ENCODE measurements at regions not wholly inside any gene's neighbourhood (a gene's known extent, or its start where the extent isn't known, plus 50 kb on each side); places are given as distances from the start of the nearest gene placed in this dataset.
A peak's percentile ranks its signal among the peaks of the same experiment; 100 is the strongest.

DNA sequence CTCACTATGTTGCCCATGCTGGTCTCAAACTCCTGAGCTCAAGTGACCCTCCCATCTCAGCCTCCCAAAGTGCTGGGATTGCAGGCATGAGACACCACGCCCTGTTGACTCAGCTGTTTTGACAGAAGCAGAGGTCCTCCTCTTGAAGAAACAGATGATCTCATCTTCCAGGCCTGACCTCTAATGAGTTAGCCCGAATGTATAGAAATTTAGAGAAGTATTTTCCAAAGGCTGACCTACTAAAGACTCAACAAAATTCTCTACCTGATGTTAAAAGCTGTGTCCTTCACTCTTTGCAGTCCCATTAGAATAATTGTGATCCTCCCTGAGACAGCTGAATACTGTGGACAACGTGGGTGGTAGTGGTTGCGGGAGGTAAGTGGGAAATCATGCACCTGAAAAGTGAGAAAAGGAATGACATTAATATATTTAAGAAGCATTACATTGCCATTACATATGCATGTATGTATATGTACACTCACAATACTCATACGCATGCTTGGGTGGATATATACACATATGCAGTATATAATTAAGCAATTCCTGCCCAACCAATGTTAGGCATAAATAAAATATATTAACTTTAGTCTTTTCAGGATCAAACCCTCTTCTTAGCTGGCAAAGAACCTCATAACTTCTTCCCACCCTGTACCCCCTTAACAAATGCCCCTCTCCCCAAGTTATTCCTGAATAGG, 204.6 kb upstream of the NR2F2 start:
- H3K36me3 ChIP-seq (ENCODE audit: control insufficient read depth in 1 of 2, insufficient read depth in 2 of 2, low read length in 2 of 2), result no peaks in the 10 kb centered on the region
- H3K27ac ChIP-seq (ENCODE audit: low read length), result no peak overlapping the region
- H3K27me3 ChIP-seq (ENCODE audit: low read depth, low read length), result no peaks in the 10 kb centered on the region
- no peaks in the 10 kb centered on the region for H3K9me3 ChIP-seq (ENCODE audit: control insufficient read depth in 1 of 2, low read length in 2 of 2)
- no peak overlapping the region for H3K4me3 ChIP-seq (ENCODE audit: low read depth in 1 of 2, low read length in 2 of 2)
- H3K4me1 ChIP-seq (ENCODE audit: control insufficient read depth in 1 of 2, insufficient read depth in 2 of 2, low read length in 2 of 2), result no peaks in the 10 kb centered on the region

DNA sequence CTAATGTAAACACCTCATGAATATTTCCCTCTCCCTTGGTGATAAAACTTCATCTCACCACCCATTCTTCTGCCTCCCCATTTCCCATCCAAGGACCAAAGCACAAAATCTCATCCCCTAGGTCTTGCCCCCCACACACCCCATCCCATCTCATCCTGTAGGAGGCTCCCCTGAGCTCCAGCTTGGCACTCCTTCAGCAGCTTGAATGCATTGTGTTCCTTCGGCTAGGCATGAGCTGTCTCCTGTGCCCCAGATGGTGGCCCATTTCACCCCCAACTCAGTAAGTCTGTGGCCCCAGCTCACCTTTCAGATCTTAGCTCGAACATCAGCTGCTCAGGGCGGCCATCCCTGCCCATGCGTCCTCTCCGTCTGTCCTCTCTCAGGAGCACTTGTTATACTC, 203.6 kb upstream of the NR2F2 start:
- Histone ChIP-seq H3K36me3 (ENCODE audit: control insufficient read depth in 1 of 2, insufficient read depth in 2 of 2, low read length in 2 of 2) (no peaks in the 10 kb centered on the region), H3K4me1 (ENCODE audit: control insufficient read depth in 1 of 2, insufficient read depth in 2 of 2, low read length in 2 of 2) (no peaks in the 10 kb centered on the region), H3K4me3 (ENCODE audit: low read depth in 1 of 2, low read length in 2 of 2) (no peak overlapping the region), H3K27me3 (ENCODE audit: low read depth, low read length) (no peaks in the 10 kb centered on the region), H3K9me3 (ENCODE audit: control insufficient read depth in 1 of 2, low read length in 2 of 2) (no peaks in the 10 kb centered on the region), H3K27ac (ENCODE audit: low read length) (no peak overlapping the region)

DNA sequence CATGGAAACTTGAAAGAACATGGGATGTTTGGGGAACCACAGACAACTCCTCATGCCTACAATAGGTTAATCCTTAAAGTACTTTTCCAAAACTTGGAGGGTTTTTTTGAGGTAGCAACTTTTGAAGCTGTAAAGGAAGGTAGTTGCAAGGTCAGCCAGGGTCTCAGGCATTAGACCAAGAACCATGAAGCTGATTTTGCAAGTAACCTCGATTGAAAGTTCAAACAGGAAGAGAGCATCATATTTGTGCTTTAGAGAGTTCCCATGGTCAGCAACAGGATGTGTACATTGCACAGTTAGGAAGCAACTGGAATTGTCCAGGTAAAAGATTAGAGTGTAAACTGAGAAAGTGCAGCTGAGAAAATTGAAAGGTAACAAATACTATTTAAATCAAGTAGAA, 199.8 kb upstream of the NR2F2 start:
- Histone ChIP-seq H3K36me3 (ENCODE audit: control insufficient read depth in 1 of 2, insufficient read depth in 2 of 2, low read length in 2 of 2) (no peaks in the 10 kb centered on the region), H3K27ac (ENCODE audit: low read length) (no peak overlapping the region), H3K4me3 (ENCODE audit: low read depth in 1 of 2, low read length in 2 of 2) (no peak overlapping the region), H3K4me1 (ENCODE audit: control insufficient read depth in 1 of 2, insufficient read depth in 2 of 2, low read length in 2 of 2) (no peaks in the 10 kb centered on the region), H3K9me3 (ENCODE audit: control insufficient read depth in 1 of 2, low read length in 2 of 2) (no peaks in the 10 kb centered on the region), H3K27me3 (ENCODE audit: low read depth, low read length) (no peaks in the 10 kb centered on the region)

DNA sequence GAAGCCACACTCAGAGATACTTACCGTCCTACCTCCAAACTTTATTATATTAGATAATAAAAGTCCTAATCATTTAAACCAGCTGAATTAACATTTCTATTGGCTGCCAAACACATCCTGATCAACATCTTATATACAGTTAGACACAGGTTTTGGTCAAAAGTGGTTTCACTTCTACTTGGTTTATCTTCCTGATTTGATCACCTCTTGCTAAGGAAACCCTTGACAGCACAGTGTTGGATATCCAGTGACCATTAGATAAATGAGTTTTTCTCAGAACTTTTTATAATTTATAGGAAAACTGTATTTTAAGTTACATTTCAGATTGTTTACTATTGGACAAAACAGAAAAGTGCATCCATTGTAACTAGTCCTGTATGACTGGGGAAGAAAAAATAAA, 198.4 kb upstream of the NR2F2 start:
- Histone ChIP-seq H3K9me3 (ENCODE audit: control insufficient read depth in 1 of 2, low read length in 2 of 2) (no peaks in the 10 kb centered on the region), H3K36me3 (ENCODE audit: control insufficient read depth in 1 of 2, insufficient read depth in 2 of 2, low read length in 2 of 2) (no peaks in the 10 kb centered on the region), H3K4me3 (ENCODE audit: low read depth in 1 of 2, low read length in 2 of 2) (no peak overlapping the region)

DNA sequence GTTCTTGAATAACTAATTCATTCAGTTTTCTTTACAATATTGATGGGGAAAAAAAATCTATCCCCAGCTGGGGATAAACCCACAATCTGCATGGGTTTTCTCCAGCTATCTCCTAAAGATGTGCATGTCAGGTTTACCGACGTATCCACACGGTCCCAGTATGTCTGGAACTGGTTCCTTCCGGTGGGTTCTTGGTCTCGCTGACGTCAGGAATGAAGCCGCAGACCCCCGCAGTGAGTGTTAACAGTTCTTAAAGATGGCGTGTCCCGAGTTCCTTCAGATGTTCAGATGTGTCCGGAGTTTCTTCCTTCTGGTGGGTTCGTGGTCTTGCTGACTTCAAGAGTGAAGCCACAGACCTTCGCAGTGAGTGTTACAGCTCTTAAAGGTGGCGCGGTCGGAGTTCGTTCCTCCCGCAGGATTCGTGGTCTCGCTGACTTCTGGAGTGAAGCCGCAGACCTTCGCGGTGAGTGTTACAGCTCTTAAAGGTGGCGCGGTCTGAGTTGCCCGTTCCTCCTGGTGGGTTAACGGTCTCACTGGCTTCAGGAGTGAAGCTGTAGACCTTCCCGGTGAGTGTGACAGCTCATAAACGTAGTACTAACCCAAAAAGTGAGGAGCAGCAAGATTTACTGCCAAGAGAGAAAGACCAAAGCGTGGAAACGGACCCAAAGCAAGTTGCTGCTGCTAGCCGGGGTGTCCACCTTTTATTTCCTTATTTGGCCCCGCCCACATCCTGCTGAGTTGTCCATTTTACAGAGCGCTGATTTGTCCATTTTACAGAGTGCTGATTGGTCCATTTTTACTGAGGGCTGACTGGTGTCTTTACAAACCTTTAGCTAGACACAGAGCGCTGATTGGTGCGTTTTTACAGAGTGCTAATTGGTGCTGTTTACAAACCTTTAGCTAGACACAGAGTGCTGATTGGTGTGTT, 195.1 kb upstream of the NR2F2 start:
- Histone ChIP-seq H3K27ac (ENCODE audit: low read length) (no peak overlapping the region), H3K4me3 (ENCODE audit: low read depth in 1 of 2, low read length in 2 of 2) (no peak overlapping the region), H3K36me3 (ENCODE audit: control insufficient read depth in 1 of 2, insufficient read depth in 2 of 2, low read length in 2 of 2) (no peaks in the 10 kb centered on the region), H3K27me3 (ENCODE audit: low read depth, low read length) (no peaks in the 10 kb centered on the region), H3K9me3 (ENCODE audit: control insufficient read depth in 1 of 2, low read length in 2 of 2) (no peaks in the 10 kb centered on the region), H3K4me1 (ENCODE audit: control insufficient read depth in 1 of 2, insufficient read depth in 2 of 2, low read length in 2 of 2) (no peaks in the 10 kb centered on the region)

More for the DNA sequence above, 198.4 kb upstream of the NR2F2 start:
- H3K27ac ChIP-seq (ENCODE audit: low read length), result no peak overlapping the region
- H3K27me3 ChIP-seq (ENCODE audit: low read depth, low read length), result no peaks in the 10 kb centered on the region
- H3K4me1 ChIP-seq (ENCODE audit: control insufficient read depth in 1 of 2, insufficient read depth in 2 of 2, low read length in 2 of 2), result no peaks in the 10 kb centered on the region

DNA sequence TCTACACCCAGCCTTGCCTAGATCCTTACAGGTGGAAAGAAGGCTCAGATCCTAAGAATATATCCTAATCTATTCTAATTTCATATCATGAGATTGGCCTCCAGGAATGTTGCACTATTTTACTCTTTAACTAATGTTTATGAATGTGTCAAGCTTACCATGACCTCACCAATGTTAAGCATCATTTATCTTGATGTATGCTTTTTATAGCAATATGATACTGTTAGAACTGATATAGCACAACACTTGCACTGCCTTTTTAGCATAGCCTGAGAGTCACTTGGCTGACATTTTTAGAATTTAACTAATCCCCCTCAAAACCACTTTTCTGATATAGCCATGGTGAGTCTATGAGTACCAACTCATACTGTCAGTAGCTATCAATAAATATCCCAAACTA, 191.5 kb upstream of the NR2F2 start:
- no peaks in the 10 kb centered on the region for H3K36me3 ChIP-seq (ENCODE audit: control insufficient read depth in 1 of 2, insufficient read depth in 2 of 2, low read length in 2 of 2)
- H3K4me1 ChIP-seq (ENCODE audit: control insufficient read depth in 1 of 2, insufficient read depth in 2 of 2, low read length in 2 of 2), result no peaks in the 10 kb centered on the region
- no peaks in the 10 kb centered on the region for H3K9me3 ChIP-seq (ENCODE audit: control insufficient read depth in 1 of 2, low read length in 2 of 2)
- H3K27ac ChIP-seq (ENCODE audit: low read length), result no peak overlapping the region
- no peaks in the 10 kb centered on the region for H3K27me3 ChIP-seq (ENCODE audit: low read depth, low read length)
- no peak overlapping the region for H3K4me3 ChIP-seq (ENCODE audit: low read depth in 1 of 2, low read length in 2 of 2)

DNA sequence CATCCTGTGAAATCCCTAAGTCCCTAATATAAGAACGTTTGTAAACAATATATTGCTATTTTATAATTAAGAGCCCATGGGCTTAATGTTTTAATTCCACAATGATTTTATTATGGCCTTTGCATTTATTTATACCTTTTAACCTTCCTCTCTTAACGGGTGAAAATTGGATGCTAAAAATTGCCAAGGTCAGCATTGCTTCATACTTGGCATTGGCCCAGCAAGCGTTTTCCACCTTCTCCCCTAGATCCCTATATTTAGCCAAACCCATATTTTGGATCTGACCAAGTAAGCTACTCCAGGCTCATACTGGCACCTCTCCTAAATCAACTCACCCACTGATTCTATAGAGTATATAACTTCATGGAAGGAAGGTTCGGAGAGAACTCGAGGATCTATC, 188.0 kb upstream of the NR2F2 start:
- Histone ChIP-seq H3K9me3 (ENCODE audit: control insufficient read depth in 1 of 2, low read length in 2 of 2) (no peaks in the 10 kb centered on the region), H3K27me3 (ENCODE audit: low read depth, low read length) (no peaks in the 10 kb centered on the region), H3K36me3 (ENCODE audit: control insufficient read depth in 1 of 2, insufficient read depth in 2 of 2, low read length in 2 of 2) (no peaks in the 10 kb centered on the region), H3K4me1 (ENCODE audit: control insufficient read depth in 1 of 2, insufficient read depth in 2 of 2, low read length in 2 of 2) (no peaks in the 10 kb centered on the region), H3K4me3 (ENCODE audit: low read depth in 1 of 2, low read length in 2 of 2) (no peak overlapping the region), H3K27ac (ENCODE audit: low read length) (no peak overlapping the region)

DNA sequence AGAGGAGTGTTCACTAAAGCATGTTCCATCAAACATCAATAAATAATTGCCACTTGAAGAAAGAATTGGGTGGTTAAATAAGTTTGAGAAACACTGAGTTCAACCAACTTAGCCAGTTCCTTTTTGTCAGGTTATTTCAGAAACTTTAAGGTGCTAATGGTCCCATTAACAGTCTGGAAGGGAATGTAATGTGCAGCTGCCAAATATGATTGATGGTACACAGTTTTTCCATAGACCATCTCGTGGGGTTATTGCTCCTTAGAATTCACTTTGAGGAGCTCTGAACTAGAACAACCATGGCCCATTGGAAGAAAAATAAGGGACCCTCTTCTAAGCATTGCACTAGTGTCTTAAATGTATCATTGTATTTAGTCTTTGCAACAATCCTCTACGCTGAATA, 185.8 kb upstream of the NR2F2 start:
- H3K27me3 ChIP-seq (ENCODE audit: low read depth, low read length), result no peaks in the 10 kb centered on the region
- H3K9me3 ChIP-seq (ENCODE audit: control insufficient read depth in 1 of 2, low read length in 2 of 2), result no peaks in the 10 kb centered on the region
- H3K4me3 ChIP-seq (ENCODE audit: low read depth in 1 of 2, low read length in 2 of 2), result no peak overlapping the region
- no peak overlapping the region for H3K27ac ChIP-seq (ENCODE audit: low read length)
- H3K36me3 ChIP-seq (ENCODE audit: control insufficient read depth in 1 of 2, insufficient read depth in 2 of 2, low read length in 2 of 2), result no peaks in the 10 kb centered on the region
- no peaks in the 10 kb centered on the region for H3K4me1 ChIP-seq (ENCODE audit: control insufficient read depth in 1 of 2, insufficient read depth in 2 of 2, low read length in 2 of 2)

DNA sequence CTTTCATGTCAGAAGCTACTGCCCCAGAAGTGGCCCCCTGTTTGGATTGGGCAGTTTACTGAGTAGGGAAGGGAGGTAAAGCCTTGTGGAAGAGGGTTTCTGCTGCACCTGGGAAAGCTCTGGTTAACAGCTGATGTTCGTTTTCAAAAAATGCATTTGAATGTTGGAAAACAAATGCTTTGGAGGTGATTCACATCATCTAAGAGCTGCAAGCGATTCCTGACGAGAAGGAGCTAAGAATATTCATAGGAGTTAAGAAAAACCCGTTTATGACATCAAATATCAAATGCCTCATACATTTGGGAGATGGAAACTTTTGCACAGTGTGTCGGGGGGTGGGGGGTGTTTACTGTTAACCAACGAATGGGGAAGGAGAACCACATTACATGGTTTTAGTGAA, 183.8 kb upstream of the NR2F2 start:
- Histone ChIP-seq H3K27ac (ENCODE audit: low read length) (no peak overlapping the region), H3K27me3 (ENCODE audit: low read depth, low read length) (no peaks in the 10 kb centered on the region), H3K4me3 (ENCODE audit: low read depth in 1 of 2, low read length in 2 of 2) (no peak overlapping the region), H3K4me1 (ENCODE audit: control insufficient read depth in 1 of 2, insufficient read depth in 2 of 2, low read length in 2 of 2) (no peaks in the 10 kb centered on the region), H3K36me3 (ENCODE audit: control insufficient read depth in 1 of 2, insufficient read depth in 2 of 2, low read length in 2 of 2) (no peaks in the 10 kb centered on the region), H3K9me3 (ENCODE audit: control insufficient read depth in 1 of 2, low read length in 2 of 2) (no peaks in the 10 kb centered on the region)

DNA sequence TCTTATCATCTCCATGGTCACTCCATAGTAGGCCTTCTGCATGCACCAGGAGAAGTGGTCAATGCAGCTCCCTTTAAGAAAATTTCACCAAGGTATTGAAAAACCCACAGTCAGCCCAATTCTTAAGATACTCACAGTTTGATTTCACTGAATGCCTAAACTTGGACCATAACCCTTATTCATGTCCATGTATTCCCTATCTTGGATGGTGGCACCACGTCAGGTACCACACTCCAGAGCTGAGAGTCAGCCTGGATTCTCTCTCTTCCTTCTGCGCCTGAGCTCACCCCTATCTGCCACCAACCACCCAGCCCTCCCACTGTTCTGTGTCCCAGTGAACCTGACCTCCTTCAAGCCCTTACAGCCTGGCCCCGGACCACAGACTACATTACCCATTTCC, 183.2 kb upstream of the NR2F2 start:
- Histone ChIP-seq H3K4me3 (ENCODE audit: low read depth in 1 of 2, low read length in 2 of 2) (no peak overlapping the region), H3K9me3 (ENCODE audit: control insufficient read depth in 1 of 2, low read length in 2 of 2) (no peaks in the 10 kb centered on the region), H3K27me3 (ENCODE audit: low read depth, low read length) (no peaks in the 10 kb centered on the region), H3K27ac (ENCODE audit: low read length) (no peak overlapping the region), H3K4me1 (ENCODE audit: control insufficient read depth in 1 of 2, insufficient read depth in 2 of 2, low read length in 2 of 2) (no peaks in the 10 kb centered on the region), H3K36me3 (ENCODE audit: control insufficient read depth in 1 of 2, insufficient read depth in 2 of 2, low read length in 2 of 2) (no peaks in the 10 kb centered on the region)

DNA sequence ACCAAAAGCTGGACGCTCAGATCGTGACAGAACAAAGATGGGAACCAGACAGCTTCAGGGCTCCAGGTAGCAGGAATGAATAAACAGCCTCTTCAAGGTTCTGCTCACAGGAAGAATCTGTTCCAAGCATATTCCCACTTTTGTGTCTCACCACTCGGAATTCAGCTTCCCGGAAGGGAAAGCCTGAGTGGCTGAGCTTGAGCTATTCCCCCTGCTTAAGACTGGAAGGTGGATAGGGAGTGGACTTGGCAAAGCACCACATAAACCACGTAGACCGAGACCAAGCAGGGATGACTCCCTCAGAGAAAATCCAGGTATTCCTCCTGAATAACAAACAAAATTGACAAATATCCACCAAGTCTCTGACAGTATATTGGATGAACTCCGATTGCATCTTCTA, 180.2 kb upstream of the NR2F2 start:
- Histone ChIP-seq H3K36me3 (ENCODE audit: control insufficient read depth in 1 of 2, insufficient read depth in 2 of 2, low read length in 2 of 2) (no peaks in the 10 kb centered on the region), H3K4me3 (ENCODE audit: low read depth in 1 of 2, low read length in 2 of 2) (peak overlapping the region in 1 of 2 donors; percentile 14), H3K27ac (ENCODE audit: low read length) (no peak overlapping the region), H3K4me1 (ENCODE audit: control insufficient read depth in 1 of 2, insufficient read depth in 2 of 2, low read length in 2 of 2) (no peaks in the 10 kb centered on the region), H3K27me3 (ENCODE audit: low read depth, low read length) (no peaks in the 10 kb centered on the region), H3K9me3 (ENCODE audit: control insufficient read depth in 1 of 2, low read length in 2 of 2) (no peaks in the 10 kb centered on the region)
